GM19438 (cell line): ENCODE measurements at regions not wholly inside any gene's neighbourhood (a gene's known extent, or its start where the extent isn't known, plus 50 kb on each side); places are given as distances from the start of the nearest gene placed in this dataset.
"Not testable (repeated sequence)": the region's sequence is repeated elsewhere in the genome, so short reads cannot be mapped to it uniquely, and the experiment has no call there.

Experiments
- ATAC-seq: cut with Tn5 transposase; IDR thresholded peaks from one replicate; pipeline ENCODE4 v1.9.1; 2021; ENCODE audit warnings: low read depth; ENCODE audit not compliant: unreplicated experiment

- no peak for ATAC-seq
Measured at GRCh38 chr12:63508543-63508942, 159.8 kb downstream of the DPY19L2 start.

GRCh38 chr12:63499567-63499966, 168.7 kb downstream of the DPY19L2 start:
- ATAC-seq: no peak

- ATAC-seq: no peak
Measured at GRCh38 chr12:63498239-63498638, 170.1 kb downstream of the DPY19L2 start.

- no peak for ATAC-seq
Measured at GRCh38 chr12:63496654-63497053, 171.6 kb downstream of the DPY19L2 start.

GRCh38 chr12:63495974-63496373, 172.3 kb downstream of the DPY19L2 start:
- no peak for ATAC-seq

GRCh38 chr12:63493357-63493756, 174.9 kb downstream of the DPY19L2 start:
- not testable (repeated sequence) for ATAC-seq

- ATAC-seq: no peak
Measured at GRCh38 chr12:63480186-63480585, 188.1 kb downstream of the DPY19L2 start.

- ATAC-seq: no peak
Measured at GRCh38 chr12:63470161-63470560, 198.1 kb downstream of the DPY19L2 start.

GRCh38 chr12:63467951-63468350, 200.3 kb downstream of the DPY19L2 start:
- no peak for ATAC-seq

GRCh38 chr12:63457857-63458256, 210.4 kb downstream of the DPY19L2 start:
- no peak for ATAC-seq

- ATAC-seq: no peak
Measured at GRCh38 chr12:63457428-63457827, 210.9 kb downstream of the DPY19L2 start.

- ATAC-seq: no peak
Measured at GRCh38 chr12:63450816-63451215, 217.5 kb downstream of the DPY19L2 start.

- ATAC-seq: no peak
Measured at GRCh38 chr12:63450334-63450733, 218.0 kb downstream of the DPY19L2 start.

- ATAC-seq: no peak
Measured at GRCh38 chr12:63445224-63445880, 222.9 kb downstream of the DPY19L2 start.

- ATAC-seq: no peak
Measured at GRCh38 chr12:63440048-63440447, 228.2 kb downstream of the DPY19L2 start.

- not testable (repeated sequence) for ATAC-seq
Measured at GRCh38 chr12:63434384-63434783, 233.9 kb downstream of the DPY19L2 start.

GRCh38 chr12:63427969-63428368, 240.3 kb downstream of the DPY19L2 start:
- ATAC-seq: not testable (repeated sequence)

GRCh38 chr12:63427029-63427428, 241.3 kb downstream of the DPY19L2 start:
- ATAC-seq: not testable (repeated sequence)

- ATAC-seq: no peak
Measured at GRCh38 chr12:63424671-63425070, 243.6 kb downstream of the DPY19L2 start.

- no peak for ATAC-seq
Measured at GRCh38 chr12:63423839-63424238, 244.5 kb downstream of the DPY19L2 start.

- ATAC-seq: peak; percentile 95
Measured at GRCh38 chr12:63420206-63420644, 248.1 kb downstream of the DPY19L2 start.

- ATAC-seq: no peak
Measured at GRCh38 chr12:63419154-63419553, 249.1 kb downstream of the DPY19L2 start.

GRCh38 chr12:63416788-63417187, 251.5 kb downstream of the DPY19L2 start:
- no peak for ATAC-seq
